ENCODE measurements at regions not wholly inside any gene's neighbourhood (a gene's known extent, or its start where the extent isn't known, plus 50 kb on each side); places are given as distances from the start of the nearest gene placed in this dataset.
"Not testable (repeated sequence)": the region's sequence is repeated elsewhere in the genome, so short reads cannot be mapped to it uniquely, and the experiment has no call there.

- H3K4me2 ChIP-seq (ENCODE audit: low read length), result no peak overlapping the region
- no peaks in the 10 kb centered on the region for H3K27me3 ChIP-seq (ENCODE audit: low read depth, low read length)
- H3K9ac ChIP-seq (ENCODE audit: low read length), result no peak overlapping the region
- no peak overlapping the region for H3K27ac ChIP-seq (ENCODE audit: low read length)
- no peak overlapping the region for H3K4me3 ChIP-seq (ENCODE audit: low read length)
- H3K9me3 ChIP-seq (ENCODE audit: insufficient read depth, low read length), result no peaks in the 10 kb centered on the region
- peaks cover 17% of the 10 kb centered on the region for H3K4me1 ChIP-seq (ENCODE audit: low read length)
- no peaks in the 10 kb centered on the region for H3K36me3 ChIP-seq (replicated peaks; ENCODE audit: low read depth, low read length)
- H2AFZ ChIP-seq (ENCODE audit: low read depth, low read length), result no peak overlapping the region
- TF ChIP-seq CTCF (IDR thresholded peaks at IDR 0.05; ENCODE audit: low read depth, low read length) (no peak), EZH2phosphoT487 (IDR thresholded peaks at IDR 0.05; ENCODE audit: low read depth) (no peak)
- no peaks in the 10 kb centered on the region for H4K20me1 ChIP-seq (ENCODE audit: insufficient read depth, low read length)
- H3K79me2 ChIP-seq (ENCODE audit: low read length), result no peaks in the 10 kb centered on the region
Measured at GRCh38 chr4:87920478-87920877, 55.0 kb upstream of the SPP1 start.

- H3K27ac ChIP-seq (ENCODE audit: low read length), result not testable (repeated sequence)
Measured at GRCh38 chr4:87921626-87922479, 53.7 kb upstream of the SPP1 start.

GRCh38 chr4:87924146-87924545, 51.4 kb upstream of the SPP1 start:
- not testable (repeated sequence) for H4K20me1 ChIP-seq (ENCODE audit: insufficient read depth, low read length); H3K27ac ChIP-seq (ENCODE audit: low read length); H3K4me1 ChIP-seq (ENCODE audit: low read length); H3K79me2 ChIP-seq (ENCODE audit: low read length); H3K27me3 ChIP-seq (ENCODE audit: low read depth, low read length); H3K4me3 ChIP-seq (ENCODE audit: low read length); H3K9ac ChIP-seq (ENCODE audit: low read length); H3K9me3 ChIP-seq (ENCODE audit: insufficient read depth, low read length); H3K36me3 ChIP-seq (replicated peaks; ENCODE audit: low read depth, low read length); H3K4me2 ChIP-seq (ENCODE audit: low read length); H2AFZ ChIP-seq (ENCODE audit: low read depth, low read length)

More at GRCh38 chr4:87921626-87922479, 53.7 kb upstream of the SPP1 start:
- H3K4me3 ChIP-seq (ENCODE audit: low read length); H4K20me1 ChIP-seq (ENCODE audit: insufficient read depth, low read length); H3K27me3 ChIP-seq (ENCODE audit: low read depth, low read length); H3K4me2 ChIP-seq (ENCODE audit: low read length); H3K9ac ChIP-seq (ENCODE audit: low read length); H3K79me2 ChIP-seq (ENCODE audit: low read length); H3K36me3 ChIP-seq (replicated peaks; ENCODE audit: low read depth, low read length); H2AFZ ChIP-seq (ENCODE audit: low read depth, low read length); H3K9me3 ChIP-seq (ENCODE audit: insufficient read depth, low read length): not testable (repeated sequence)
- H3K4me1 ChIP-seq (ENCODE audit: low read length), result peaks cover 15% of the 10 kb centered on the region
